Glomerular endothelial cell (primary cell): ENCODE measurements at regions not wholly inside any gene's neighbourhood (a gene's known extent, or its start where the extent isn't known, plus 50 kb on each side); places are given as distances from the start of the nearest gene placed in this dataset.

Experiments used
- DNase-seq: peaks from one replicate; pipeline ENCODE4 v3.0.0-alpha.2; 2011; ENCODE audit warnings: low read depth, low spot score; ENCODE audit errors: extremely low read depth

DNA sequence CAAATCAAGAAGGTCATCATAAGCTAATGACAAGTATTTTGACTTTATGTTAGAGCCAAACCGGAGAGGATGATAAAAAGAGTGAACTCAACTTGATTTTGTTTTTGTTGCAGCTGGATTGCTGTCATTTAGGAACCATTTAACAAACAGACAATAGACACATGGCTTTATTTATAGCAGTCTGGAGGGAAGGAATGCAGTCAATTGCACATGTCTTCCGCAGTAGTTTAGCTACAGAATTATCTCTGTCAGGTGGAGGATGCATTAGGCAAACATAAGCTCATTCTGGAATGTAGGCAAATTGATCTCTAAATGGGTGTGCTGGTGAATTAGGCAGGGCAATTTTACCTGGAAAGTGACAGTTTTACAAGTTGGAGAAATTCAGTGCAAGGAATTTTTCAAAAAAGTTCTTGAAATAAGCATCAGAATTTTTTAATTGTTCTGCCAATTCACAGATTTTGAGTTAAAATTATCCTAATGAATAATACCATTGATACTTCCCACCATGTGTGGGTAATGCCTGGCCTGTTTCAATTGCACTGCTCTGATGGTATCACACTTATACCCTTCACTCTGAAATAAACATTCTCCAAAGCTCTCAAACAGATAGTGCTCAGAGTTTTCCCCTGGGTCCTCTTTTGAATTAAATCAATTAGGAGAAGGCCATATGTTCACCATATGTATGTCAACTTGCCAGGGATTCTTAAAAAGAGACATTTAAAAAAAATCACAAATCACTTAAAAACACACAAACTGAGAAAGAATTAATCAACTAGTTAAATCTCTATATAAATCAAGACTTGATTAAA is 318.3 kb downstream of the NDFIP2 start:
- DNase-seq = no peak

DNA sequence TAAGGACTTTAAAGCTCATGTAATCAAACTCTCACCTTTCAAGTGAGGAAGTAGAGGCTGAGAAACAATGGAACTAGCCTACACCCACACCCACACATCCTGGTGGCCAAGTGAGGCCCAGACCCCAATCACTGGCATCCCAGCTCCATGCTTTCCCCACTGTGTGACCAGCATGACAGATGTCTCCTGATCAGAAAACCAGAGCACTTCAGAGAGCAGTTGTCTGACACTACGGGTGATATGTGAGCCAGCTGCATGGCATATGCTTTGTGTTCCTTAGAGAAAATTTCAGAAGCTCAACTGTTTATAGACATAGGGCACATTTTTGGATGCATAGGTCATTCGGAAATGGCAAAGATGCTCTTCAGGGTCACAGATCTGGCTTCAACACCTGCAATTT is 315.2 kb downstream of the NDFIP2 start:
- DNase-seq = no peak

DNA sequence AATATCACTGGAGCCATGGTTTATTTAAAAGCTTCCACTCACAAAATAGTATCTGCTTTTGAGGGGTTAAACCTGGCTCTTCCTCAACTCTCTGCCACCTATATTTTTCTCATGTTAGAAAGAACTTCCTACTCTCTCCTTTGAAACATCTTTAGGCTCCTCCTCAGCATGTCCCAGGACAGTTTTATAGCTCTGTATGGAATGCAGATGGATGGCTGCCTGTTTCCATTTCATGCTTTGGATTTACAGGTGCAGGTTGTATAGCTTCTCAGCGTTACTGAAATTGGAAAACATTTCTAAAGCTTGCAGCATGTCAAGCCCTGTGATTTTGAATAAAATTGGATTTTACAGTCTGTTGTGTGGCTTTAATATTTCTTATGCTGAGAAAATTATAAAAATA is 314.0 kb downstream of the NDFIP2 start:
- no peak for DNase-seq

DNA sequence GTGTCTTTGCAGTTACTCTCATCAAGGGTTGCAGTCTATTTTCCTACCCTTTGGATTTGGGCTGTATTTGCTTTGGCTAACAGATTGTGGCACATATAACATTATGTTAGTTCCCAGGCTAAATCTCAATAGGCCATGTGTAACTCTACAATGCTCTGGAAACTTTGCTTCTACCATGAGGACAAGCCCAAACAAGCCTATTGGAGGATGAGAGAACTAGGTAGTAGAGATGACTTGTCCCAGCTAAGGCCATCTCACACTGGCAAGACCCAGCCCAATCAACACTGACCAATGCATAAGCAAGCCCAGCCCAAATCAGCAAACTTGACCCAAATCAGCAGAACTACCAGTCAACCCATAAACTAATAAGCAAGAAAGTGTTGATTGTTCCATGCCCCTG is 311.8 kb downstream of the NDFIP2 start:
- no peak for DNase-seq

DNA sequence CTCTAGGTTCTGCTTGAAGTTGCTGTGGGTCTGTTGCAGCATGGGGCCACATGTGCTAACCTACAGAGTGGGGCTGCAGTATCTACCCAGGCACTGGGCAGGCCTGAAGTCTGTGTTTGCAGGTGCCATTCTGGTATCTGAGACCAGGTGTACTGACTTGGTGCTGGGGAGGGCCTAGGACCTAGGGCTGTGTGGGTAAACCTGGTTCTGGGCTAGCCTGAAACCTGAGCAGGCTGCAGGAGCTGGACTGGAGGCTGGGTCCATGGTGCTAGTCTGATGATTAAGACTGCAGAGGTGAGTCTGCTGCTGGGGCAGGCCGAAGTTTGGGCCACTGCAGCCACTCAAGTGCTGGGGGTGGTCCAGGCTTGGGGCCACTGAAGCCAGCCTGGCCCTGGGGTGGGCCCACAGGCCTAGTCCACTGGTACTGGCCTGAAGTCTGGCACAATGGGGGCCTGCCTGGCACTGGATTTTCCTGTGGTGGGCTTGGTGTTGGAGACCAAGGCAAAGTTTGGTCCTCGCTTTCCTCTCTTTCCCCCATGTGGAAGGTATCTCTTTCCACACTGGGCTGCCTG is 310.6 kb downstream of the NDFIP2 start:
- no peak for DNase-seq

DNA sequence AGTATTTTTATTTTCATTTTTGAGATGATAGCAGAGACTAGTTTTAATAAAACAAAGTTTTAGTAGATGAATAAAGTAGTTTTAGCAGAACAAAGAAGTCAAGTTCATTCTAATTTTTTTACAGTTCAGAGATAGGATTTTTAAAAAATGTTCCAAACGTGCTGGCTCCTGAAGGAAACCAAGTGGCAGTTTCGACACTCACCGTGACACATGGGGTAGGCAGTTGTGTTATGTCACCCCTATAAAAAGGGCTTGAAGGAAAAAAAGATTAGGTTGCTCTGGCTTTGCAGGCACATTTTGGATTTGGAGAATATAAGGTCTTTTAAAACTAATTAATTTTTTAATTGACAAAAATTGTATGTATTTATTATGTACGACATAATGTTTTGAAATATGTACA is 305.2 kb downstream of the NDFIP2 start:
- no peak for DNase-seq

DNA sequence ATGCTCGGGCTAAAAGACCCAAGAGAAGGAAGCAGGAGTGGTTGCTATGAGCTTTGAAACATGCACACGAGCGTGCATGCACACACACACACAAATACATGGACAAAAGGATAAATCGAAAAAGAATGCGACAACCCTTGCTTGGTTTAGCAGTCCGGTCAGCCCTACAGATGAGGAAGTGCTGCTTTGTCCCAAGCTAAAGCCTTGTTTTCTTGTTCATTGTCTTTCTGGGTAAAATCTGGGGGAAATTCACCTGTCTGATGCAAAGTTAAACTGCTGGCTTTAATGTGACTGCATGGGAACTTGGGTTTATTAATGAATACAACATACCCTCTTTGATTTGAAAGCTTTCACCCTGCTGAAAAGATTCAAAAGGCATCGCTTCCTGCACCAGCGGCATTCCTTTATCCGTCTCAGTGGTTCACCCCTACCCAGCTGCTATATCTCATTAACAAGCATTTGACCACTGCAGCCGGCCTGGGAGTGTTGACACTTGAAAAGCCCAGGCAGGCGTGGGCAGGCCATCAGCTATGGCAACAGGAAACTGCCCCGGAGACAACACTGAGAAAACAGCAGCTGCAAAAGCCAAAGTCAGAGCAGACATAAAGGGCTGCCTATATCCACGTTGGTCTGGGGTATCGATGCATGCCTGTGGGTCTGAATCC is 301.7 kb downstream of the NDFIP2 start:
- DNase-seq = no peak

DNA sequence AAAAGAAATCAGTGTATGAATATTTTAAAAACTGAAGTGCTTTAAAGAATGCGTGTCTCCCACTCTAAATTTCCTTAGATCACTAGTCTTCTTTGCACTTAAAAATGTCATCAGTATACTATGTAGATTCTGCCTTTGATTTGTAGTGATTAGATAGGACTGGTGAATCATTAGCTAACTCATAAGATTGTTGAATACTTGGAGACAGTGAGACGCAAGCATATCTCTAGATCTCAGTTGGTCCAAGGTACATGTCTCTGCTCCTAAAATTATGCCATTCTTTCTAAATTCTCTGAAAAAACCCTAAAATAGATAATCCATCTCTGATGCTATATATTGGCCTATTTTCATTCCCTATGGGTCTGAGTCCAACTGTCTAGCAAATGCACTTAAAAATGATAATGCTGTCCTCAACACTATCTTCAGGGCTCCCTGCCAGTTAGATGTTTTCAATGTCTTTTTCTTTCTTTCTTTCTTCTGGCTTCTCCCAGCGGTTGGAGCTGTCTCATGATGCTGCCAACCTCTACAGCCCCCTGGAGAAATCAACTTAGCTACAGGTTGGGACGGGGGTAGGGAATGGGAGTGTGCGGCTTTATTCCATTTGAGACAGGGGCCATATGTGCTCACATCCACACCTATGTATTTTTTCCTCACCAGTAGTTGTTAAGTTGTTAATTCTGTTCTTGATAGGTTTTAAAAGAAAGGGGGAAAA is 301.0 kb downstream of the NDFIP2 start:
- DNase-seq = no peak

DNA sequence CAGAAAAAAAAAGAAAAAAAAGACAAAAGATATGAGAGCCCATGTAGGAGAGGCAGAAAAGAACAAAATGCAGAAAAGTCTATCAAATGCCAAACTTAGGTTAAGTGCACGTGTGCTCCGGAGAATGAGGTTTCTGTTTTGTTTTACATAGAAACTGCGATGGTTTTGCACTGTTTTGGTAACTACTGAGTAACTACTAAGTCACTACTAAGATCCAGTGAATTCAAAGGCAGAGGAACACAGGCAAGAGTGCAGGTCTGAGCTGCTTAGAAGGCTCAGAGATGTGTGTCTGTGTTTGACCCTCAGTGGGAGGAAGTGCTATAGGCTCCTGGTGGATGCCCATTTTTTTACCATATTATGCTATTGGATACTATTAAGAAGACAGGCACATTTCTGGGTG is 299.3 kb downstream of the NDFIP2 start:
- DNase-seq = no peak

DNA sequence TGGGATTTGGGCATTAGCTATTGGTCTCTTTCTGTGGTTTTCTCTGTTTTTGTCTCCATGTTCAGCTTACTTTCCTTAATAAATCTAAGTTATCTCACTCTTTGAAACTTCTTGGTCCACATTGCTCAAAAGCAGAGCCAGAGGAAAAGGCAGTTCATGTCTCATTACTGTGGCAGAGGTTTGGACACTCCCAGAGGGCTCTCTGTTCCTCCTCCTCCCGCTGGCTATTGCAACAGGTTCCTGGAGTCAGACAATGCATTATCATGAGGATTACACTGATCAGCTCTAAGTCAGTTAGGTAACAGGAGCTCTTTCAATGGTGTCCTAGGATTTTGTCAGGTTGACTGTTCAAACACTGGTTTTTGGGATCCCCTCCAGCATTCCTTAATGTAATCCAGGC is 298.8 kb downstream of the NDFIP2 start:
- no peak for DNase-seq

DNA sequence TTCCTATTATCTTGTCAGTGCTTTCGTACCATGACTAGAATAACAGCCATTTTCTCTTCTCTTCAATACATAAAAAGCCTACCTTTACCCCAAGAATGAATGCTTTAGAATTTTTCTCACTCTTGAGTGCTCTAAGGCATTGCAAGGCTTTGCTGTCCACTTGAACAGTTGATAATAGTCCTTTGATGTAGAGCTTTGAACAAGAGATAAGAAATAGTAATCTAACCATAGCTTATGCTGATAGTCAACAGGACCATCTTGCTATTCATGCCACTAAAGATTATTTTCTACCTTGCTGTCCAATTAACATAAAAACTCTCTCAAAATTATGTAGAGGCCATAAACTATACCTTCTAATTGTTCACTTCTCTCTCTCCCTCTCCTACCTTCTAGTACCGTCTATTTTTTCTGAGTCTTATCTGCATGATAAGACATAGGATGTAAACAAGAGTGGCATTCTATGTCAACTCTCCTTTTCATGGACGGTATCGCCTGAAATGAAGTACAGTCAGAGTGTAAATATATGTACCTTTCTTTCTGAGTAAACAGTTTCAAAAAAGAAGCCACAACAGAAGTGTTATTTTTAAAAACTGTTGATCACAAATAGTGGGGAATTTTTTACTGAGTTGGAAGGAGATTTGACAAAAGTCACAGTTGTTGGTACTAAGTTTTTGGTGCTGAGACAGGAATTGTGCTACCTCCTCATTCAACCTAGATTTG is 297.9 kb downstream of the NDFIP2 start:
- DNase-seq = no peak

DNA sequence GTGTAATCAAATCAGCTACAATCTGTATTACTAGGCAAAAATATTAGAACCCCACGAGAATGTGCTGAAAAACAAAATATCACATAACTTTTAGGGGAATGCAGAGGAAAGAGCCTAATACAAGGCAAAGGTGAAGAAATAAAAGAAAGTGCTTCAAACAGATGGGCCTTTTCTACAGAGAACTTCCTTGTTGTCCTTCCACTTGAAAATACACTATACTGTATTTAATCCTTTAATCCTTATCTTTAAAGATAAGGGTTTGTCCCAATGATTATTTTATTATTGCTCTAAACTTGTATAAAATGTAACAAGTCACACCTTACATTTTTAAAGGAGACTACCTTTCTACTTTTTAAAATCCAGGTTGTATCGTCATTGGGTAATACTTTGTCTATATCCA is 296.5 kb downstream of the NDFIP2 start:
- no peak for DNase-seq

DNA sequence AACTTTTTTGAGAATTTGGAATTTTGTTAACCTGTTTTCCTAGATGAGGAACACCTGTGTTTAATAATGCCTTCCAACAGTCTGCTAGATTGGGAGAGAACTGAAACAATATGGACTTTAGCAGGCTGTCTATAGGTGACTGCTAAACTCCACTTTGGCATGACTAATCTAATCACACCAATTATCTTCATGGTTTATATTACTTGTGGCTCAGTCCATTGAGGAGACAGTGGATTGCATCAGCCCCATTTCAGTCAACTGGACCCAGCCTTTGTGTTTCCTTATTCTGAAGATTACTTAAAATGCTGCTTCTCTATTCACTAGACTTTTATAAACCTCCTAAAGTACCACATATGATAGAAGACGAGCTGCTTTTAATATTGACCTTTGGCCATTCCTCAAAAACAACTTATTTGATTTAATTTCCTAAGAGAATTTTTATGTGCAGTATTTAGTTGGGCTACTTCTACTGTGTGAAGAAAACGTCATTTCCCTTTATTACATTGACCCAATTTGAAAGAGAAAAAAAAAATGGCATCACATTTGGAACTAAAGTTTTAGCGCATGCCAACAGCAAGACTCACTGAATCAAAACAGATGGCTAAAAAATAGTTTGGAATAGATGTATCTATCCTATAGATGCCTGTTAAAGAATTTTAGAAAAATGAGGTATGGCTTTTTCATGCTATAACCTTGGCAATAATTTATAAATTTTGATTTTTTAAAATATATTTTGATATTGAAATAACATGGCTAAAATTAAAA is 295.8 kb downstream of the NDFIP2 start:
- DNase-seq = no peak

DNA sequence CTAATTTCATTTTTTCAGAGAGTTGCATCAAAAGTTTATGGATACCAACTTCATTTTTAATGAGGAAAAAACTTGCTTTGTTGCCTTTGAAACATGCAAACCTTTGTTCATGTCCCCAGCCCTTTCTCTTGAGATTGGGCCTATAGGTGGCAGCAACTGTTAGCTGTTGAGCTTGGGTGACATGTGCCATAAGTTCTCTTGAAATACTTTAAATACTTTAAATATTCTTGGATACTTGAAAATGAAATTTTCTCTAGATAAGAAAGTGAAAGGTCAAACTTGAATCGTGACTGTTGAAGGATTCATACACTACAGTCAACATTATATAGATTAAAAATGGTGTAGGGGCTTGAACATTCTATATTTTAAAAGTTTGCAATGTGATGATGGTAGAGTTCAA is 294.9 kb downstream of the NDFIP2 start:
- peak; percentile 67 for DNase-seq

DNA sequence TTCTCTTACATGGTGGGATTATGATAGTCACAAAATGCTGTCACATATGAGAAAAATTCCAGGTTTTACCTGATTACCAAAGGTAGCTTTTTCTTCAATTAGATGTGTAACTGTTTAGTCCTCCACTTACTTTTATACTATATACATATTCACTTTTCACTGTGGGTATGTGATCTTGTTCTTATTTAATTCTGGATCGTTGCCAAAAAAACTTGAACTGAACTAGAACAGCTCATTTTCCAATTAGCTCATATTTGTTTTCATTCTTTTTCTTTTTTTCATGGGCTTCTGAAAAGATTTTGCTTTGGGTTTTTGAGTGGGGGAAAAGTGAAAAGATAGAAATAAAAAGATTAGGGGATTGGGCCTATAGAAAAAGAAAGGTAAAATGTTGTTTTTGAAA is 291.9 kb downstream of the NDFIP2 start:
- DNase-seq = no peak

DNA sequence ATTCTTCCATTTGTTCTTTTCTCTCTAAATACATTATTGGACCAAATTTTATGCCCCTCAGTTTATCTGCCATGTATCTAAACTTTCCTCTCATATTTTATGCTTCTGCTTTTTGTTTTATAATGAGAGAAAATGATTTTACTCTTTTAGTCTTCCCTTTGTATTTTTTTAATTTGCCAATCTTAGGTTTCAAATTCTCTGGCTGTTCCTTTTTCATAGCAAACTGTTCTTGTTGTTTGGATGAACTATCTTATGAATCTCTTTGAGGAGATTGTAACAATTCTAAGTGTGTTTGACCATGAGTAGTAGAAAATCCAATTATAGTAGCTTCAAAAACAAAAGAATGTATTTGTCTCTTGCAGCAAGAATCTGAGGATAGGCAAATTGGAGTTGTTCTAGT is 290.5 kb downstream of the NDFIP2 start:
- no peak for DNase-seq

DNA sequence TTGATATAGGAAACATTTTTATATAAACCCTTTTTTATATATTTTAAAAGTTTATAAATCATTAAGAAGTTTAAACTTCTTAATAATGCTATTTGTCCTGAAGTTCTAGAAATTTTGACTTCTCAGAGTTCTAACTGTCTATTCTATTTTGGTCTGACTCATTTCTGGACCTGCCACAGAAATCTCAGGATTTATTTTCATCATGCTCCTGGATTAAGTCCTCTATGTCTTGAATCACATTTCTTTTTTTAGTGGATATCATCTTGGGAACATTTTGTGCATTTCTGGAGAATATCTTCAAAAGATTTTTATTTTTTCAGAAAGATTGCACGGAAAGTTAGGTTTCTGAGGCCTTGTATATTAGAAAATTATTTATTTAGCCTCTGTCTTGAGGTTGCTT is 289.1 kb downstream of the NDFIP2 start:
- DNase-seq = no peak

DNA sequence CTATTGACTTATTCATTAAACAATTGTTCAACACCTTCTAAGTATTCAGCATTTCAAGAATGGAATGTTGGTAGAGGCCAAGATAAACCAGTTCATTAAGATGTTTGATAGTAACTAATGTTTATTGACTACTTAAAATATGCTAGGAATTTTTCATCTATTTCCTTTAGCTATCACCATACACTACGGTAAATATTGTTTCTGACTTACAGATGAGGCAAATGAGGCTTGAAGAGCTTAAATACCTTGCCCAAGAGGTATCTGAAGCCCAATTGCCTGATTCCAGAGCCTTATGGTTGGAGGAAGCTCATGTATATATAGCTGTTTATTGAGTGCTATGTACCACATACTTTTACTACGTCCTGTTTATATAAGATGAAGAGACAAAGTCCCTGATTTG is 286.2 kb downstream of the NDFIP2 start:
- no peak for DNase-seq

DNA sequence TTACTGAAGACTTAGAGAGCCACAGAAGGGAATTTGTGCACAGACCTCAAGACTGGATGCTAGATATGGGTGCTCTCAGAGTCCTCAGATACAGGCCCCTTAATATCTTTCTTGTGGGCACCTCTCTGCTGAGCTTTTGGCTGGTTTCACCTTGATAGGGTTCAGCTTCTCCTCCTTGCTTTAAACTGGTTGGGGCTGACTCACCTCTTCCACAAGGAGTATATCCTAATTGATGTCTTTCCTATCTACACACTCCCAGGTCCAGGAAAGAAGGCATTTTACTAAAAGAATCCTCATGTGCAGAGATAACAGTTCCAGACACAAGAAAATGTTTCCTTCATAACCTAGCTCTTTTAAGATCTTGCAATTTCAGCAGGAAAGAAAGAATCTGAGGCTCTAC is 284.4 kb downstream of the NDFIP2 start:
- no peak for DNase-seq

DNA sequence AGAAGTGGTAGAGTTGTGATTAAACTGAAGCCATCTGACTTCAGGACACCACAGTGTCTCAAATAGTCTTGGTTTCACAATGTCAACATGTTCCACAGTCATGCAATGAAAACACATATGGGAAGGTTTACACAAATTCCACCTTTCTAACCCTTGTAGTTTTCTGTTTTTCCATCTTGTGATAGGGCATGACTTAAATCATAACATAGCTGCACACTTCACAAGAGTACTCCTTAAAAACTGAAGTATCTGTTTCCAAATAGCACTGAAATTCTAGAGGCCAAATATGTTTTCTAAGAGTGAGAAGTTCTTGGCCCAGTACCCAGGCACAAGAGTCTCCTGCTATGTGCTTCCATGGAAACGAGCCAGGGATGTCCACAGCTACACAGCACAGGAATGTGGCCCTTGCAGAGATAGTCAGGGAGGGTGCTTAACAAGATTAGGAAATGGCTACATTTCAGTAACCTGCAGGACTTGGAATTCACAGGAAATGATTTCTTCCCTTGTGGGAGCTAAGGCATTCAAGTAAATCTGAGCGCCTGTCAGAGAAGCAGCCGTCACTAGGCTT is 269.1 kb downstream of the NDFIP2 start:
- peak; percentile 44 for DNase-seq
